GM23338 (cell line): ENCODE measurements at regions not wholly inside any gene's neighbourhood (a gene's known extent, or its start where the extent isn't known, plus 50 kb on each side); places are given as distances from the start of the nearest gene placed in this dataset.

Experiments
- ATAC-seq: fragments of 200-7000 bp; cut with Tn5 transposase; 3 replicates; pipeline ENCODE4 v1.9.1; 2020
- DNase-seq: peaks from one replicate; pipeline ENCODE4 v3.0.0-alpha.2; 2015; ENCODE audit warnings: low spot score
- H2AFZ ChIP-seq: fragments of 200-600 bp; sonication (generic); 2 replicates; pipeline ENCODE4 v1.8.0; 2016; ENCODE audit warnings: antibody characterized with exemption, mild to moderate bottlenecking, moderate library complexity
- H3F3A ChIP-seq: fragments of 200-600 bp; sonication (generic); replicated peaks from 2 replicates; pipeline ENCODE4 v1.8.0; 2017; ENCODE audit warnings: antibody characterized with exemption, mixed run types, low read depth
- H3K27ac ChIP-seq: fragments of 200-600 bp; sonication (generic); 2 replicates; pipeline ENCODE4 v1.6.1; 2016; ENCODE audit warnings: low read depth
- H3K27me3 ChIP-seq: fragments of 200-600 bp; sonication (generic); 2 replicates; pipeline ENCODE4 v1.8.0; 2016; ENCODE audit warnings: mild to moderate bottlenecking, mixed run types, moderate library complexity; ENCODE audit not compliant: insufficient read depth
- H3K36me3 ChIP-seq: fragments of 200-600 bp; sonication (generic); 2 replicates; pipeline ENCODE4 v1.8.0; 2016; ENCODE audit warnings: mild to moderate bottlenecking; ENCODE audit not compliant: insufficient read depth
- H3K4me1 ChIP-seq: fragments of 200-600 bp; sonication (generic); 2 replicates; pipeline ENCODE4 v1.8.0; 2016; ENCODE audit warnings: mild to moderate bottlenecking, moderate library complexity; ENCODE audit not compliant: insufficient read depth
- H3K4me2 ChIP-seq: fragments of 200-600 bp; sonication (generic); 2 replicates; pipeline ENCODE4 v1.7.1; 2017; ENCODE audit warnings: mixed run types
- H3K4me3 ChIP-seq: fragments of 200-600 bp; sonication (generic); 2 replicates; pipeline ENCODE4 v1.6.1; 2016; ENCODE audit warnings: mixed run types
- H3K79me2 ChIP-seq: fragments of 200-600 bp; sonication (generic); replicated peaks from 2 replicates; pipeline ENCODE4 v1.8.0; 2017; ENCODE audit warnings: mild to moderate bottlenecking; ENCODE audit not compliant: insufficient read depth
- H3K9me2 ChIP-seq: fragments of 200-600 bp; sonication (generic); 2 replicates; pipeline ENCODE4 v1.8.0; 2017; ENCODE audit not compliant: insufficient read depth
- H4K20me1 ChIP-seq: fragments of 200-600 bp; sonication (generic); replicated peaks from 2 replicates; pipeline ENCODE4 v1.8.0; 2017; ENCODE audit warnings: mild to moderate bottlenecking; ENCODE audit not compliant: insufficient read depth
- H3K27ac Mint-ChIP-seq: 2 replicates; pipeline ENCODE4 v1.8.0; 2020; ENCODE audit warnings: inconsistent platforms, mild to moderate bottlenecking, moderate library complexity, mixed read lengths
- H3K27me3 Mint-ChIP-seq: 3 replicates; pipeline ENCODE4 v1.8.0; 2022; ENCODE audit warnings: low read depth, mild to moderate bottlenecking, moderate library complexity, mixed read lengths, inconsistent platforms; ENCODE audit not compliant: insufficient read depth, poor library complexity
- H3K36me3 Mint-ChIP-seq: 3 replicates; pipeline ENCODE4 v1.8.0; 2021; ENCODE audit warnings: low read depth, mild to moderate bottlenecking, inconsistent platforms, moderate library complexity, mixed read lengths
- H3K4me1 Mint-ChIP-seq: 3 replicates; pipeline ENCODE4 v1.8.0; 2020; ENCODE audit warnings: mild to moderate bottlenecking, inconsistent platforms, mixed read lengths
- H3K4me3 Mint-ChIP-seq: 3 replicates; pipeline ENCODE4 v1.8.0; 2021; ENCODE audit warnings: moderate library complexity, mild to moderate bottlenecking, inconsistent platforms, mixed read lengths
- H3K9me3 Mint-ChIP-seq: 3 replicates; pipeline ENCODE4 v1.8.0; 2020; ENCODE audit warnings: moderate library complexity, mild to moderate bottlenecking, inconsistent platforms, mixed read lengths
- CREB1 ChIP-seq: fragments of 250-450 bp; sonication (Bioruptor Pico); IDR thresholded peaks from 2 replicates; pipeline ENCODE4 v1.5.0; 2020; ENCODE audit warnings: low read depth, mild to moderate bottlenecking, moderate library complexity
- CTCF ChIP-seq, 2 experiments: fragments of 200-600 bp in 1 of 2; sonication (generic) in 1 of 2; conservative IDR thresholded peaks; 2 replicates each; pipeline versions ENCODE4 v1.5.1 to v1.6.1; 2016 to 2017; ENCODE audit warnings: antibody characterized with exemption in 2 of 2, low read depth in 2 of 2, mild to moderate bottlenecking in 2 of 2, moderate library complexity in 1 of 2
- ETS1 ChIP-seq: IDR thresholded peaks from 2 replicates; pipeline ENCODE4 v1.6.1; 2016; ENCODE audit warnings: antibody characterized with exemption
- EZH2 ChIP-seq: fragments of 200-600 bp; sonication (generic); IDR thresholded peaks from one replicate; pipeline ENCODE4 v1.8.0; 2017; ENCODE audit warnings: antibody characterized with exemption, mild to moderate bottlenecking, low read depth; ENCODE audit not compliant: unreplicated experiment
- EZH2phosphoT487 ChIP-seq: fragments of 200-600 bp; sonication (generic); IDR thresholded peaks from one replicate; pipeline ENCODE4 v1.8.1; 2018; ENCODE audit warnings: antibody characterized with exemption; ENCODE audit not compliant: unreplicated experiment
- JUNB ChIP-seq: IDR thresholded peaks from one replicate; pipeline ENCODE4 v1.6.1; 2016; ENCODE audit warnings: antibody characterized with exemption; ENCODE audit not compliant: unreplicated experiment
- NANOG ChIP-seq: IDR thresholded peaks from 2 replicates; pipeline ENCODE4 v1.6.1; 2016; ENCODE audit warnings: antibody characterized with exemption, borderline replicate concordance
- POLR2AphosphoS5 ChIP-seq: IDR thresholded peaks from 2 replicates; pipeline ENCODE4 v1.6.1; 2016; ENCODE audit warnings: antibody characterized with exemption, low read depth
- REST ChIP-seq: IDR thresholded peaks from one replicate; pipeline ENCODE4 v1.6.1; 2018; ENCODE audit warnings: antibody characterized with exemption; ENCODE audit not compliant: unreplicated experiment
- STAT1 ChIP-seq: IDR thresholded peaks from one replicate; pipeline ENCODE4 v1.6.1; 2016; ENCODE audit warnings: antibody characterized with exemption; ENCODE audit not compliant: unreplicated experiment
- ZNF114 ChIP-seq: fragments of 250-450 bp; sonication (Bioruptor Pico); IDR thresholded peaks from 2 replicates; pipeline ENCODE4 v1.5.0; 2020; ENCODE audit warnings: mild to moderate bottlenecking, moderate library complexity
- ZNF331 ChIP-seq: fragments of 250-450 bp; sonication (Bioruptor Pico); IDR thresholded peaks from 2 replicates; pipeline ENCODE4 v1.5.0; 2020; ENCODE audit warnings: low read depth, mild to moderate bottlenecking, moderate library complexity
- ZNF462 ChIP-seq: fragments of 250-450 bp; sonication (Bioruptor Pico); IDR thresholded peaks from 2 replicates; pipeline ENCODE4 v1.5.0; 2020; ENCODE audit warnings: mild to moderate bottlenecking, moderate library complexity

- no peaks in the 10 kb centered on the region for H3K4me1 ChIP-seq
Observed at GRCh38 chr14:28300356-28300755, 466.2 kb upstream of the FOXG1 start.

More at GRCh38 chr14:28300356-28300755, 466.2 kb upstream of the FOXG1 start:
- H3K27ac Mint-ChIP-seq = no peak overlapping the region
- H3K4me1 Mint-ChIP-seq = peaks cover 2% of the 10 kb centered on the region; the same call in 1 of the 3 replicates
- no peak overlapping the region for H3K27ac ChIP-seq
- no peak overlapping the region for H3K4me2 ChIP-seq
- H3K9me2 ChIP-seq = 0 out of 2 replicates have a peak, but pooled peaks cover 9% of the 10 kb centered on the region
- no peak overlapping the region for H2AFZ ChIP-seq
- H4K20me1 ChIP-seq = no peaks in the 10 kb centered on the region
- no peaks in the 10 kb centered on the region for H3F3A ChIP-seq
- no peaks in the 10 kb centered on the region for H3K79me2 ChIP-seq
- H3K36me3 Mint-ChIP-seq = peaks cover 19% of the 10 kb centered on the region
- H3K27me3 ChIP-seq = no peaks in the 10 kb centered on the region
- no peak for TF ChIP-seq JUNB
- no peak for TF ChIP-seq ETS1
- no peak for TF ChIP-seq EZH2phosphoT487
- TF ChIP-seq STAT1 = no peak
- no peak for TF ChIP-seq ZNF114 (CRISPR knock-in tag)
- TF ChIP-seq ZNF331 (CRISPR knock-in tag) = no peak
- no peak for TF ChIP-seq CTCF (conservative IDR thresholded peaks at IDR 0.05; ENCODE audit: low read depth in 2 of 2)
- no peak for TF ChIP-seq REST
- no peak for TF ChIP-seq POLR2AphosphoS5
- TF ChIP-seq CREB1 (CRISPR knock-in tag) = no peak
- TF ChIP-seq EZH2 = no peak
- no peak for TF ChIP-seq ZNF462 (CRISPR knock-in tag)
- TF ChIP-seq NANOG = no peak
- no peak overlapping the region for H3K4me3 ChIP-seq
- peaks cover 10% of the 10 kb centered on the region for H3K27me3 Mint-ChIP-seq
- no peak overlapping the region for H3K4me3 Mint-ChIP-seq
- peaks cover 22% of the 10 kb centered on the region for H3K9me3 Mint-ChIP-seq
- no peaks in the 10 kb centered on the region for H3K36me3 ChIP-seq
- DNase-seq = no peak
- ATAC-seq = no peak
